ENCODE measurements at regions not wholly inside any gene's neighbourhood (a gene's known extent, or its start where the extent isn't known, plus 50 kb on each side); places are given as distances from the start of the nearest gene placed in this dataset.

GRCh38 chr20:51995551-51995951 is 193.2 kb upstream of the SALL4 start:
- H3F3A ChIP-seq (ENCODE audit: insufficient read depth, low read length, poor library complexity, severe bottlenecking) = no peaks in the 10 kb centered on the region
- H3K9ac ChIP-seq (ENCODE audit: low read length) = no peak overlapping the region
- H3K9me3 ChIP-seq (ENCODE audit: low read length) = peaks cover 3% of the 10 kb centered on the region
- H3K27me3 ChIP-seq (ENCODE audit: insufficient read depth, low read depth, low read length) = no peaks in the 10 kb centered on the region
- H4K20me1 ChIP-seq (ENCODE audit: insufficient read depth) = no peaks in the 10 kb centered on the region
- H3K36me3 ChIP-seq (ENCODE audit: insufficient read depth, low read length) = no peaks in the 10 kb centered on the region
- H3K4me3 ChIP-seq (ENCODE audit: low read length) = no peak overlapping the region
- H3K27ac ChIP-seq (ENCODE audit: low read length) = no peak overlapping the region
- no peak overlapping the region for H2AFZ ChIP-seq (ENCODE audit: low read depth, low read length)
- no peak for TF ChIP-seq EP300 (conservative IDR thresholded peaks at IDR 0.05; ENCODE audit: poor library complexity, severe bottlenecking)
- no peak for TF ChIP-seq POLR2AphosphoS5 (IDR thresholded peaks at IDR 0.05)
- TF ChIP-seq RAD21 (conservative IDR thresholded peaks at IDR 0.05) = no peak
- no peak for TF ChIP-seq REST (IDR thresholded peaks at IDR 0.05; ENCODE audit: borderline replicate concordance)
- TF ChIP-seq TAF1 (IDR thresholded peaks at IDR 0.05; ENCODE audit: low read depth) = no peak
- no peak for TF ChIP-seq EZH2 (IDR thresholded peaks at IDR 0.05; ENCODE audit: borderline replicate concordance, insufficient read depth, low read length, poor library complexity, severe bottlenecking)
- no peak for TF ChIP-seq SMC3 (conservative IDR thresholded peaks at IDR 0.05; ENCODE audit: poor library complexity)
- no peak for TF ChIP-seq MXI1 (conservative IDR thresholded peaks at IDR 0.05; ENCODE audit: poor library complexity, severe bottlenecking)
- no peak for TF ChIP-seq CTCF (IDR thresholded peaks at IDR 0.05; ENCODE audit: poor library complexity, severe bottlenecking)
- no peak overlapping the region for H3K4me2 ChIP-seq (ENCODE audit: low read length)
- H3K79me2 ChIP-seq (replicated peaks; ENCODE audit: insufficient read depth, low read length) = no peaks in the 10 kb centered on the region
- H3K9me2 ChIP-seq (ENCODE audit: insufficient read depth, low read length) = no peaks in the 10 kb centered on the region

GRCh38 chr20:51994751-51995417 is 192.6 kb upstream of the SALL4 start:
- no peaks in the 10 kb centered on the region for H3K36me3 ChIP-seq (ENCODE audit: insufficient read depth, low read length)
- TF ChIP-seq REST (IDR thresholded peaks at IDR 0.05; ENCODE audit: borderline replicate concordance) (no peak), CTCF (IDR thresholded peaks at IDR 0.05; ENCODE audit: poor library complexity, severe bottlenecking) (no peak), SMC3 (conservative IDR thresholded peaks at IDR 0.05; ENCODE audit: poor library complexity) (no peak), EP300 (conservative IDR thresholded peaks at IDR 0.05; ENCODE audit: poor library complexity, severe bottlenecking) (no peak), TAF1 (IDR thresholded peaks at IDR 0.05; ENCODE audit: low read depth) (no peak), RAD21 (conservative IDR thresholded peaks at IDR 0.05) (no peak), POLR2AphosphoS5 (IDR thresholded peaks at IDR 0.05) (no peak), EZH2 (IDR thresholded peaks at IDR 0.05; ENCODE audit: borderline replicate concordance, insufficient read depth, low read length, poor library complexity, severe bottlenecking) (no peak), MXI1 (conservative IDR thresholded peaks at IDR 0.05; ENCODE audit: poor library complexity, severe bottlenecking) (no peak)
- H3K9ac ChIP-seq (ENCODE audit: low read length) = no peak overlapping the region
- no peak overlapping the region for H2AFZ ChIP-seq (ENCODE audit: low read depth, low read length)
- no peak overlapping the region for H3K4me3 ChIP-seq (ENCODE audit: low read length)
- H4K20me1 ChIP-seq (ENCODE audit: insufficient read depth) = no peaks in the 10 kb centered on the region
- H3K9me3 ChIP-seq (ENCODE audit: low read length) = peaks cover 3% of the 10 kb centered on the region
- no peaks in the 10 kb centered on the region for H3K27me3 ChIP-seq (ENCODE audit: insufficient read depth, low read depth, low read length)
- H3K4me2 ChIP-seq (ENCODE audit: low read length) = no peak overlapping the region
- no peaks in the 10 kb centered on the region for H3K9me2 ChIP-seq (ENCODE audit: insufficient read depth, low read length)
- no peaks in the 10 kb centered on the region for H3F3A ChIP-seq (ENCODE audit: insufficient read depth, low read length, poor library complexity, severe bottlenecking)
- no peak overlapping the region for H3K27ac ChIP-seq (ENCODE audit: low read length)
- no peaks in the 10 kb centered on the region for H3K79me2 ChIP-seq (replicated peaks; ENCODE audit: insufficient read depth, low read length)

Data from neural cell (in vitro differentiated cells).